K562 (cell line): ENCODE measurements at regions not wholly inside any gene's neighbourhood (a gene's known extent, or its start where the extent isn't known, plus 50 kb on each side); places are given as distances from the start of the nearest gene placed in this dataset.

Source experiments
- NR2C1 ChIP-seq, 2 experiments: fragments of 450-650 bp; IDR thresholded peaks; 2 replicates each; pipeline ENCODE4 v1.6.1; 2017; ENCODE audit warnings: mild to moderate bottlenecking in 2 of 2, antibody characterized with exemption in 1 of 2, inconsistent platforms in 1 of 2, missing compliant biosample characterization in 1 of 2, missing genetic modification characterization in 1 of 2
- SMARCA4 ChIP-seq: fragments of 450-650 bp; IDR thresholded peaks from 2 replicates; pipeline ENCODE4 v1.6.1; 2016
- SP1 ChIP-seq: sonication (generic); formaldehyde crosslinking; IDR thresholded peaks from 2 replicates; pipeline ENCODE4 v1.8.1; 2022; ENCODE audit warnings: mild to moderate bottlenecking, missing genetic modification reagents
- TEAD1 ChIP-seq, 2 experiments: fragments of 450-650 bp in 1 of 2; sonication (generic) in 1 of 2; formaldehyde crosslinking; IDR thresholded peaks; 2 replicates each; pipeline versions ENCODE4 v1.4.0 to v1.8.0; 2020 to 2022; ENCODE audit warnings: mild to moderate bottlenecking in 2 of 2, missing genetic modification reagents in 1 of 2
- TRIM24 ChIP-seq, 2 experiments: fragments of 450-650 bp; IDR thresholded peaks; 2 replicates each; pipeline ENCODE4 v1.6.1; 2016
- ZBTB17 ChIP-seq: fragments of 450-650 bp; formaldehyde crosslinking; IDR thresholded peaks from 2 replicates; pipeline ENCODE4 v1.4.0; 2020; ENCODE audit warnings: mild to moderate bottlenecking
- ZNF830 ChIP-seq: fragments of 250-450 bp; sonication (Bioruptor Pico); IDR thresholded peaks from 2 replicates; pipeline ENCODE4 v1.5.0; 2021; ENCODE audit warnings: mild to moderate bottlenecking
- TF ChIP-seq, protein P1 (sequence below): fragments of 200-800 bp; sonication (Bioruptor generic); IDR thresholded peaks from 2 replicates; pipeline ENCODE4 v1.6.1; 2016; ENCODE audit warnings: missing genetic modification characterization, missing compliant biosample characterization
- TF ChIP-seq, protein P2 (sequence below), 2 experiments: fragments of 450-650 bp; IDR thresholded peaks; 2 replicates each; pipeline ENCODE4 v1.6.1; 2018; ENCODE audit warnings: mild to moderate bottlenecking in 2 of 2, low read depth in 1 of 2; ENCODE audit not compliant: partially characterized antibody in 2 of 2
- TF ChIP-seq, protein P3 (sequence below): sonication (generic); formaldehyde crosslinking; IDR thresholded peaks from 2 replicates; pipeline ENCODE4 v1.8.0; 2023; ENCODE audit warnings: mild to moderate bottlenecking, missing genetic modification reagents
- TF ChIP-seq, protein P4 (sequence below): fragments of 450-650 bp; formaldehyde crosslinking; IDR thresholded peaks from 2 replicates; pipeline ENCODE4 v1.4.0; 2020; ENCODE audit warnings: mild to moderate bottlenecking

DNA sequence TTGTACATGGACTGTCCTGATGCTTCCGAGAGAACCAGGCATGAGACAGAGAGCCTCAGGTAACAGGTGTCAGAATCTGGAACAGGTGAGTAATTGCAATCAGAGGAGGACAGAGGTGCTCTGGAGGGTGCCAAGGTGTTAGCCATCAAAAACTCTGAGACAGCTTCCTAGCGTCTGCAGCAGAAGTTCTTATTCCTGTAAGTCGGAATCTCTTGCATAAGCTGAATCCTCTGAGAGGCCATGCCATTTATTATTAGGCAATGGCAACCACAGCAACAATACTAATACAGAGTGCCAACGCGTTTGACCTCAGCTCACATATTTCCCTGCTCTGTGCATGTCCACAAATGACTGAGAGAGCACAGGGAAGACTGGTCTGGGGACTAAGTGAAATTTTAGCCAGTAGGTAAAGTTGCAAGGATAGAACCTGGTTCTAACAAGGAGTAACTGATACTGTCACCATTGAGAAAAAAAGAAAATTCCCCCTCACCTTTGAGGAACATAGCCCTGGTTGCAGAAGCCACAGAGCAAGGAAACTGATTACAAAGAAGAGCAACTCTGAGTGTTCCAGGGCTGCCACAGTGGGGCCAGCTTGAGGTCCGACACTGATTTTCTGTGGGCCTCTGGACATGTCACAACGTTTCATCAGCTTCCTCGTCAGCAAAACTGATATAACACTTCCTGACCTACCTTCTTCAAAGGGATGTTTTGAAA lies 55.1 kb upstream of the ACSL3 start (continued):
- peak; percentile 46; the same call in 1 of the 2 replicates for TF ChIP-seq SMARCA4
- TF ChIP-seq ZBTB17 = 0 out of 2 replicates have a peak, but pooled peaks have one; percentile 16
- no peak for TF ChIP-seq SP1 (CRISPR knock-in tag)
- TF ChIP-seq, protein P1, sequence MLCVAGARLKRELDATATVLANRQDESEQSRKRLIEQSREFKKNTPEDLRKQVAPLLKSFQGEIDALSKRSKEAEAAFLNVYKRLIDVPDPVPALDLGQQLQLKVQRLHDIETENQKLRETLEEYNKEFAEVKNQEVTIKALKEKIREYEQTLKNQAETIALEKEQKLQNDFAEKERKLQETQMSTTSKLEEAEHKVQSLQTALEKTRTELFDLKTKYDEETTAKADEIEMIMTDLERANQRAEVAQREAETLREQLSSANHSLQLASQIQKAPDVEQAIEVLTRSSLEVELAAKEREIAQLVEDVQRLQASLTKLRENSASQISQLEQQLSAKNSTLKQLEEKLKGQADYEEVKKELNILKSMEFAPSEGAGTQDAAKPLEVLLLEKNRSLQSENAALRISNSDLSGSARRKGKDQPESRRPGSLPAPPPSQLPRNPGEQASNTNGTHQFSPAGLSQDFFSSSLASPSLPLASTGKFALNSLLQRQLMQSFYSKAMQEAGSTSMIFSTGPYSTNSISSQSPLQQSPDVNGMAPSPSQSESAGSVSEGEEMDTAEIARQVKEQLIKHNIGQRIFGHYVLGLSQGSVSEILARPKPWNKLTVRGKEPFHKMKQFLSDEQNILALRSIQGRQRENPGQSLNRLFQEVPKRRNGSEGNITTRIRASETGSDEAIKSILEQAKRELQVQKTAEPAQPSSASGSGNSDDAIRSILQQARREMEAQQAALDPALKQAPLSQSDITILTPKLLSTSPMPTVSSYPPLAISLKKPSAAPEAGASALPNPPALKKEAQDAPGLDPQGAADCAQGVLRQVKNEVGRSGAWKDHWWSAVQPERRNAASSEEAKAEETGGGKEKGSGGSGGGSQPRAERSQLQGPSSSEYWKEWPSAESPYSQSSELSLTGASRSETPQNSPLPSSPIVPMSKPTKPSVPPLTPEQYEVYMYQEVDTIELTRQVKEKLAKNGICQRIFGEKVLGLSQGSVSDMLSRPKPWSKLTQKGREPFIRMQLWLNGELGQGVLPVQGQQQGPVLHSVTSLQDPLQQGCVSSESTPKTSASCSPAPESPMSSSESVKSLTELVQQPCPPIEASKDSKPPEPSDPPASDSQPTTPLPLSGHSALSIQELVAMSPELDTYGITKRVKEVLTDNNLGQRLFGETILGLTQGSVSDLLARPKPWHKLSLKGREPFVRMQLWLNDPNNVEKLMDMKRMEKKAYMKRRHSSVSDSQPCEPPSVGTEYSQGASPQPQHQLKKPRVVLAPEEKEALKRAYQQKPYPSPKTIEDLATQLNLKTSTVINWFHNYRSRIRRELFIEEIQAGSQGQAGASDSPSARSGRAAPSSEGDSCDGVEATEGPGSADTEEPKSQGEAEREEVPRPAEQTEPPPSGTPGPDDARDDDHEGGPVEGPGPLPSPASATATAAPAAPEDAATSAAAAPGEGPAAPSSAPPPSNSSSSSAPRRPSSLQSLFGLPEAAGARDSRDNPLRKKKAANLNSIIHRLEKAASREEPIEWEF = no peak
- peak in 1 of 2 experiments; percentile 63; a peak in 1 of 4 replicates for TF ChIP-seq TEAD1 (CRISPR knock-in tag; IDR thresholded peaks at IDR 0.05)
- TF ChIP-seq ZNF830 (CRISPR knock-in tag) = 0 out of 2 replicates have a peak, but pooled peaks have one; percentile 36
- TF ChIP-seq, protein P2, sequence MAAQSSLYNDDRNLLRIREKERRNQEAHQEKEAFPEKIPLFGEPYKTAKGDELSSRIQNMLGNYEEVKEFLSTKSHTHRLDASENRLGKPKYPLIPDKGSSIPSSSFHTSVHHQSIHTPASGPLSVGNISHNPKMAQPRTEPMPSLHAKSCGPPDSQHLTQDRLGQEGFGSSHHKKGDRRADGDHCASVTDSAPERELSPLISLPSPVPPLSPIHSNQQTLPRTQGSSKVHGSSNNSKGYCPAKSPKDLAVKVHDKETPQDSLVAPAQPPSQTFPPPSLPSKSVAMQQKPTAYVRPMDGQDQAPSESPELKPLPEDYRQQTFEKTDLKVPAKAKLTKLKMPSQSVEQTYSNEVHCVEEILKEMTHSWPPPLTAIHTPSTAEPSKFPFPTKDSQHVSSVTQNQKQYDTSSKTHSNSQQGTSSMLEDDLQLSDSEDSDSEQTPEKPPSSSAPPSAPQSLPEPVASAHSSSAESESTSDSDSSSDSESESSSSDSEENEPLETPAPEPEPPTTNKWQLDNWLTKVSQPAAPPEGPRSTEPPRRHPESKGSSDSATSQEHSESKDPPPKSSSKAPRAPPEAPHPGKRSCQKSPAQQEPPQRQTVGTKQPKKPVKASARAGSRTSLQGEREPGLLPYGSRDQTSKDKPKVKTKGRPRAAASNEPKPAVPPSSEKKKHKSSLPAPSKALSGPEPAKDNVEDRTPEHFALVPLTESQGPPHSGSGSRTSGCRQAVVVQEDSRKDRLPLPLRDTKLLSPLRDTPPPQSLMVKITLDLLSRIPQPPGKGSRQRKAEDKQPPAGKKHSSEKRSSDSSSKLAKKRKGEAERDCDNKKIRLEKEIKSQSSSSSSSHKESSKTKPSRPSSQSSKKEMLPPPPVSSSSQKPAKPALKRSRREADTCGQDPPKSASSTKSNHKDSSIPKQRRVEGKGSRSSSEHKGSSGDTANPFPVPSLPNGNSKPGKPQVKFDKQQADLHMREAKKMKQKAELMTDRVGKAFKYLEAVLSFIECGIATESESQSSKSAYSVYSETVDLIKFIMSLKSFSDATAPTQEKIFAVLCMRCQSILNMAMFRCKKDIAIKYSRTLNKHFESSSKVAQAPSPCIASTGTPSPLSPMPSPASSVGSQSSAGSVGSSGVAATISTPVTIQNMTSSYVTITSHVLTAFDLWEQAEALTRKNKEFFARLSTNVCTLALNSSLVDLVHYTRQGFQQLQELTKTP (IDR thresholded peaks at IDR 0.05; ENCODE audit: low read depth in 1 of 2, partially characterized antibody in 2 of 2) = peak in 1 of 2 experiments; percentile 61
- peak; percentile 51 to 73; a peak in 1 of 4 replicates for TF ChIP-seq TRIM24 (IDR thresholded peaks at IDR 0.05)
- TF ChIP-seq, protein P3, sequence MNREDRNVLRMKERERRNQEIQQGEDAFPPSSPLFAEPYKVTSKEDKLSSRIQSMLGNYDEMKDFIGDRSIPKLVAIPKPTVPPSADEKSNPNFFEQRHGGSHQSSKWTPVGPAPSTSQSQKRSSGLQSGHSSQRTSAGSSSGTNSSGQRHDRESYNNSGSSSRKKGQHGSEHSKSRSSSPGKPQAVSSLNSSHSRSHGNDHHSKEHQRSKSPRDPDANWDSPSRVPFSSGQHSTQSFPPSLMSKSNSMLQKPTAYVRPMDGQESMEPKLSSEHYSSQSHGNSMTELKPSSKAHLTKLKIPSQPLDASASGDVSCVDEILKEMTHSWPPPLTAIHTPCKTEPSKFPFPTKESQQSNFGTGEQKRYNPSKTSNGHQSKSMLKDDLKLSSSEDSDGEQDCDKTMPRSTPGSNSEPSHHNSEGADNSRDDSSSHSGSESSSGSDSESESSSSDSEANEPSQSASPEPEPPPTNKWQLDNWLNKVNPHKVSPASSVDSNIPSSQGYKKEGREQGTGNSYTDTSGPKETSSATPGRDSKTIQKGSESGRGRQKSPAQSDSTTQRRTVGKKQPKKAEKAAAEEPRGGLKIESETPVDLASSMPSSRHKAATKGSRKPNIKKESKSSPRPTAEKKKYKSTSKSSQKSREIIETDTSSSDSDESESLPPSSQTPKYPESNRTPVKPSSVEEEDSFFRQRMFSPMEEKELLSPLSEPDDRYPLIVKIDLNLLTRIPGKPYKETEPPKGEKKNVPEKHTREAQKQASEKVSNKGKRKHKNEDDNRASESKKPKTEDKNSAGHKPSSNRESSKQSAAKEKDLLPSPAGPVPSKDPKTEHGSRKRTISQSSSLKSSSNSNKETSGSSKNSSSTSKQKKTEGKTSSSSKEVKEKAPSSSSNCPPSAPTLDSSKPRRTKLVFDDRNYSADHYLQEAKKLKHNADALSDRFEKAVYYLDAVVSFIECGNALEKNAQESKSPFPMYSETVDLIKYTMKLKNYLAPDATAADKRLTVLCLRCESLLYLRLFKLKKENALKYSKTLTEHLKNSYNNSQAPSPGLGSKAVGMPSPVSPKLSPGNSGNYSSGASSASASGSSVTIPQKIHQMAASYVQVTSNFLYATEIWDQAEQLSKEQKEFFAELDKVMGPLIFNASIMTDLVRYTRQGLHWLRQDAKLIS (CRISPR knock-in tag) = no peak
- TF ChIP-seq, protein P4, sequence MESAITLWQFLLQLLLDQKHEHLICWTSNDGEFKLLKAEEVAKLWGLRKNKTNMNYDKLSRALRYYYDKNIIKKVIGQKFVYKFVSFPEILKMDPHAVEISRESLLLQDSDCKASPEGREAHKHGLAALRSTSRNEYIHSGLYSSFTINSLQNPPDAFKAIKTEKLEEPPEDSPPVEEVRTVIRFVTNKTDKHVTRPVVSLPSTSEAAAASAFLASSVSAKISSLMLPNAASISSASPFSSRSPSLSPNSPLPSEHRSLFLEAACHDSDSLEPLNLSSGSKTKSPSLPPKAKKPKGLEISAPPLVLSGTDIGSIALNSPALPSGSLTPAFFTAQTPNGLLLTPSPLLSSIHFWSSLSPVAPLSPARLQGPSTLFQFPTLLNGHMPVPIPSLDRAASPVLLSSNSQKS (CRISPR knock-in tag) = no peak
- TF ChIP-seq NR2C1 (IDR thresholded peaks at IDR 0.05) = no peak
- peak; percentile 57 for TF ChIP-seq NR2C1 (tag; IDR thresholded peaks at IDR 0.05)
